T-cell (primary cell): ENCODE measurements at regions not wholly inside any gene's neighbourhood (a gene's known extent, or its start where the extent isn't known, plus 50 kb on each side); places are given as distances from the start of the nearest gene placed in this dataset.

Source experiments
- ATAC-seq, 4 experiments: fragments of 200-7000 bp in 3 of 4; fragments of 150-1000 bp in 1 of 4; cut with Tn5 transposase; replicated peaks in 1 of 4; 1 replicate in 3 of 4; 2 replicates in 1 of 4; pipeline ENCODE4 v1.10.0; 2021; ENCODE audit warnings: moderate library complexity in 3 of 4, mild to moderate bottlenecking in 2 of 4, moderate number of reproducible peaks in 1 of 4
- CTCF ChIA-PET, 2 donors: fragments of 300-600 bp; sonication (Branson Sonifier 250); formaldehyde crosslinking; loops; one replicate each; lab custom pipeline; 2022; ENCODE audit warnings: antibody characterized with exemption in 2 of 2; lab: Charles Lee
- POLR2A ChIA-PET, 2 donors: fragments of 300-600 bp; sonication (Branson Sonifier 250); formaldehyde crosslinking; loops; one replicate each; lab custom pipeline; 2022; ENCODE audit warnings: antibody characterized with exemption in 2 of 2; lab: Charles Lee
- DNase-seq, 35 experiments: peaks; one replicate each; pipeline versions ENCODE4 v3.0.0 to v3.0.0-alpha.2; 2013 to 2023
- H3K27ac ChIP-seq: one replicate; pipeline ENCODE4 v1.5.1; 2013; ENCODE audit warnings: low read length
- H3K27me3 ChIP-seq, 2 experiments: replicated peaks in 1 of 2; 1 replicate in 1 of 2; 2 replicates in 1 of 2; pipeline versions ENCODE4 v1.6.1 to v1.7.0; 2013; ENCODE audit warnings: low read length in 1 of 2, mixed read lengths in 1 of 2; ENCODE audit not compliant: control insufficient read depth in 2 of 2, insufficient read depth in 2 of 2; ENCODE audit errors: extremely low read depth in 1 of 2
- H3K36me3 ChIP-seq, 2 donors: 1 replicate in 1 of 2; 2 replicates in 1 of 2; pipeline versions ENCODE4 v1.6.1 to v1.7.0; 2013; ENCODE audit warnings: low read length in 1 of 2; ENCODE audit not compliant: control insufficient read depth in 2 of 2, insufficient read depth in 1 of 2; ENCODE audit errors: extremely low read depth in 1 of 2
- H3K4me1 ChIP-seq, 2 experiments: 1 replicate in 1 of 2; 2 replicates in 1 of 2; pipeline versions ENCODE4 v1.6.1 to v1.7.0; 2013; ENCODE audit warnings: low read length in 2 of 2, mixed read lengths in 1 of 2; ENCODE audit not compliant: insufficient read depth in 2 of 2, control insufficient read depth in 1 of 2; ENCODE audit errors: extremely low read depth in 1 of 2
- H3K4me3 ChIP-seq, 2 donors: 1 replicate in 1 of 2; 2 replicates in 1 of 2; pipeline versions ENCODE4 v1.5.1 to v1.7.0; 2013; ENCODE audit warnings: mild to moderate bottlenecking in 2 of 2, low read length in 1 of 2, moderate library complexity in 1 of 2; ENCODE audit not compliant: control insufficient read depth in 1 of 2; ENCODE audit errors: extremely low read depth in 1 of 2
- H3K9me3 ChIP-seq: 2 replicates; pipeline ENCODE4 v1.7.0; 2013
- H3K27ac Mint-ChIP-seq, 2 donors: one replicate each; pipeline ENCODE4 v1.8.0; 2020 to 2021; ENCODE audit warnings: mild to moderate bottlenecking in 2 of 2, mixed read lengths in 2 of 2
- H3K27me3 Mint-ChIP-seq, 2 donors: one replicate each; pipeline ENCODE4 v1.8.0; 2021 to 2022; ENCODE audit warnings: mixed read lengths in 2 of 2
- H3K36me3 Mint-ChIP-seq: one replicate; pipeline ENCODE4 v1.8.0; 2021; ENCODE audit warnings: mixed read lengths
- H3K4me1 Mint-ChIP-seq, 3 donors: one replicate each; pipeline ENCODE4 v1.8.0; 2020 to 2022; ENCODE audit warnings: mixed read lengths in 3 of 3, mild to moderate bottlenecking in 1 of 3
- H3K4me3 Mint-ChIP-seq, 3 donors: one replicate each; pipeline ENCODE4 v1.8.0; 2020 to 2022; ENCODE audit warnings: mild to moderate bottlenecking in 3 of 3, mixed read lengths in 3 of 3, moderate library complexity in 3 of 3
- H3K9me3 Mint-ChIP-seq, 3 donors: one replicate each; pipeline ENCODE4 v1.8.0; 2020 to 2022; ENCODE audit warnings: mixed read lengths in 3 of 3
- WGBS: methylation state at CpG from one replicate; pipeline ENCODE4 v1.1.5; 2013; ENCODE audit warnings: missing lambda C conversion rate; ENCODE audit not compliant: insufficient coverage; 5-methylcytosine and 5-hydroxymethylcytosine counted together

GRCh38 chr20:36090223-36090622, 64.3 kb upstream of the EPB41L1 start:
- no peaks in the 10 kb centered on the region for H3K9me3 Mint-ChIP-seq
- WGBS, result 78% methylated on average over 4 of the region's 5 CpGs
- peaks cover 13 to 16% (median 15%) of the 10 kb centered on the region in 3 donors for H3K4me1 Mint-ChIP-seq
- Histone ChIP-seq H3K4me1 (peaks cover 3 to 17% of the 10 kb centered on the region in 2 experiments), H3K9me3 (no peaks in the 10 kb centered on the region), H3K27ac (no peak overlapping the region), H3K4me3 (no peak overlapping the region), H3K36me3 (no peaks in the 10 kb centered on the region), H3K27me3 (peaks cover 6 to 51% of the 10 kb centered on the region in 2 experiments)
- DNase-seq (no peak), ATAC-seq (no peak)
- no peak overlapping the region for H3K4me3 Mint-ChIP-seq
- peaks cover 48 to 51% of the 10 kb centered on the region in 2 donors for H3K27me3 Mint-ChIP-seq
- ChIA-PET POLR2A (interaction anchor here (0.6 kb wide), 3 partner anchors 159 to 1605 kb away, joined by 3 to 9 read pairs (median 8); no protein-coding TSS in a partner anchor), CTCF (no interaction called here)
- H3K36me3 Mint-ChIP-seq, result peaks cover 3% of the 10 kb centered on the region
- H3K27ac Mint-ChIP-seq, result no peak overlapping the region

GRCh38 chr20:36091561-36092397, 62.8 kb upstream of the EPB41L1 start:
- peak overlapping the region; percentile 61 to 70 (median 64) for H3K4me3 Mint-ChIP-seq
- peaks cover 3% of the 10 kb centered on the region for H3K36me3 Mint-ChIP-seq
- H3K27ac Mint-ChIP-seq, result no peak overlapping the region
- DNase-seq, result peak in 1 of 35 experiments; percentile 5
- H3K9me3 Mint-ChIP-seq, result no peaks in the 10 kb centered on the region
- Histone ChIP-seq H3K4me3 (peak overlapping the region in 1 of 2 donors; percentile 47), H3K4me1 (peaks cover 3 to 17% of the 10 kb centered on the region in 2 experiments), H3K36me3 (no peaks in the 10 kb centered on the region), H3K27me3 (peaks cover 6 to 51% of the 10 kb centered on the region in 2 experiments), H3K9me3 (no peaks in the 10 kb centered on the region), H3K27ac (no peak overlapping the region)
- peaks cover 13 to 16% (median 15%) of the 10 kb centered on the region in 3 donors for H3K4me1 Mint-ChIP-seq
- ChIA-PET POLR2A (no interaction called here), CTCF (interaction anchor here in 1 of 2 donors (0.7 kb wide), 1 partner anchor 27 kb away, joined by 3 read pairs; no protein-coding TSS in a partner anchor)
- H3K27me3 Mint-ChIP-seq, result peaks cover 40 to 50% of the 10 kb centered on the region in 2 donors
- WGBS, result 20% methylated on average over 39 of the region's 42 CpGs
- no peak for ATAC-seq

GRCh38 chr20:36092398-36093024, 62.0 kb upstream of the EPB41L1 start:
- H3K27ac ChIP-seq, result no peak overlapping the region
- H3K27me3 Mint-ChIP-seq, result peaks cover 40 to 50% of the 10 kb centered on the region in 2 donors
- H3K4me3 Mint-ChIP-seq, result peak overlapping the region; percentile 88 to 97 (median 88)
- H3K9me3 Mint-ChIP-seq, result no peaks in the 10 kb centered on the region
- ChIA-PET POLR2A (no interaction called here), CTCF (interaction anchor here in 1 of 2 donors (0.7 kb wide), 1 partner anchor 27 kb away, joined by 3 read pairs; no protein-coding TSS in a partner anchor)
- peak overlapping the region in 1 of 2 donors; percentile 41 for H3K27ac Mint-ChIP-seq
- peak overlapping the region; percentile 52 to 96 for H3K4me3 ChIP-seq
- H3K9me3 ChIP-seq, result no peaks in the 10 kb centered on the region
- H3K4me1 Mint-ChIP-seq, result peaks cover 13 to 16% (median 15%) of the 10 kb centered on the region in 3 donors
- H3K36me3 ChIP-seq, result no peaks in the 10 kb centered on the region
- peaks cover 3% of the 10 kb centered on the region for H3K36me3 Mint-ChIP-seq
- WGBS, result under 1% methylated on average over 48 of the region's 89 CpGs
- peaks cover 3 to 17% of the 10 kb centered on the region in 2 experiments for H3K4me1 ChIP-seq
- peaks cover 6 to 48% of the 10 kb centered on the region in 2 experiments for H3K27me3 ChIP-seq
- DNase-seq (peak in 12 of 35 experiments; percentile 1 to 21 (median 8)), ATAC-seq (peak; percentile 29 to 52 (median 48))

GRCh38 chr20:36093025-36093803, 61.3 kb upstream of the EPB41L1 start:
- H3K27me3 ChIP-seq, result peaks cover 6 to 47% of the 10 kb centered on the region in 2 experiments
- Mint-ChIP-seq H3K9me3 (no peaks in the 10 kb centered on the region), H3K4me1 (peaks cover 13 to 16% (median 15%) of the 10 kb centered on the region in 3 donors), H3K27ac (peak overlapping the region in 1 of 2 donors; percentile 41), H3K36me3 (peaks cover 3% of the 10 kb centered on the region), H3K27me3 (peaks cover 35 to 46% of the 10 kb centered on the region in 2 donors), H3K4me3 (peak overlapping the region; percentile 88 to 97 (median 88))
- under 1% methylated on average over 63 of the region's 78 CpGs for WGBS
- H3K4me3 ChIP-seq, result peak overlapping the region; percentile 52 to 96
- H3K9me3 ChIP-seq, result no peaks in the 10 kb centered on the region
- no peak overlapping the region for H3K27ac ChIP-seq
- peaks cover 3 to 17% of the 10 kb centered on the region in 2 experiments for H3K4me1 ChIP-seq
- DNase-seq (peak in 32 of 35 experiments; percentile 12 to 58 (median 36)), ATAC-seq (peak; percentile 55 to 63 (median 58))
- H3K36me3 ChIP-seq, result no peaks in the 10 kb centered on the region
- POLR2A ChIA-PET, result no interaction called here
- CTCF ChIA-PET, result no interaction called here

- Histone ChIP-seq H3K27me3 (peaks cover 6 to 44% of the 10 kb centered on the region in 2 experiments), H3K4me3 (peak overlapping the region in 1 of 2 donors; percentile 96), H3K27ac (no peak overlapping the region), H3K9me3 (no peaks in the 10 kb centered on the region), H3K36me3 (no peaks in the 10 kb centered on the region), H3K4me1 (peaks cover 3 to 17% of the 10 kb centered on the region in 2 experiments)
- peaks cover 13 to 20% (median 15%) of the 10 kb centered on the region in 3 donors for H3K4me1 Mint-ChIP-seq
- peaks cover 3% of the 10 kb centered on the region for H3K36me3 Mint-ChIP-seq
- DNase-seq (no peak), ATAC-seq (peak; percentile 9 to 34 (median 16))
- H3K27ac Mint-ChIP-seq, result no peak overlapping the region
- H3K9me3 Mint-ChIP-seq, result no peaks in the 10 kb centered on the region
- POLR2A ChIA-PET, result no interaction called here
- WGBS, result no CpG with 5 or more reads among the region's 2 CpGs
- H3K4me3 Mint-ChIP-seq, result peak overlapping the region; percentile 88 to 97 (median 88)
- CTCF ChIA-PET, result no interaction called here
- H3K27me3 Mint-ChIP-seq, result peaks cover 35 to 41% of the 10 kb centered on the region in 2 donors
These were observed 60.8 kb upstream of the EPB41L1 start for GRCh38 chr20:36093804-36094145.
